CD4-positive, alpha-beta T cell (primary cell): ENCODE measurements at regions not wholly inside any gene's neighbourhood (a gene's known extent, or its start where the extent isn't known, plus 50 kb on each side); places are given as distances from the start of the nearest gene placed in this dataset.

Experiments used
- ATAC-seq: fragments of 200-7000 bp; cut with Tn5 transposase; one replicate; pipeline ENCODE4 v1.10.0; 2022; ENCODE audit warnings: mild to moderate bottlenecking; ENCODE audit not compliant: poor library complexity
- CTCF ChIA-PET: fragments of 350-600 bp; sonication (Branson Sonifier 250); formaldehyde crosslinking; loops from one replicate; lab custom pipeline; 2021; ENCODE audit warnings: antibody characterized with exemption, inconsistent platforms; lab: Charles Lee
- POLR2A ChIA-PET: fragments of 350-600 bp; sonication (Branson Sonifier 250); formaldehyde crosslinking; loops from one replicate; lab custom pipeline; 2021; ENCODE audit warnings: antibody characterized with exemption, inconsistent platforms; lab: Charles Lee
- DNase-seq, 14 experiments: peaks; one replicate each; pipeline ENCODE4 v3.0.0-alpha.2; 2013 to 2020; ENCODE audit warnings: mixed read lengths in 2 of 14
- H3K27ac ChIP-seq, 2 donors: one replicate each; pipeline versions ENCODE4 v1.5.1 to v1.7.0; 2013; ENCODE audit warnings: low read length in 2 of 2, low read depth in 1 of 2, mild to moderate bottlenecking in 1 of 2
- H3K27me3 ChIP-seq, 2 experiments: 1 replicate in 1 of 2; 2 replicates in 1 of 2; pipeline versions ENCODE4 v1.6.1 to v1.7.0; 2013; ENCODE audit warnings: low read length in 2 of 2, control low read depth in 1 of 2, mild to moderate bottlenecking in 1 of 2, moderate library complexity in 1 of 2; ENCODE audit not compliant: insufficient read depth in 2 of 2, control insufficient read depth in 1 of 2
- H3K36me3 ChIP-seq: one replicate; pipeline ENCODE4 v1.6.1; 2013; ENCODE audit warnings: low read length, control low read depth; ENCODE audit not compliant: insufficient read depth
- H3K4me1 ChIP-seq: one replicate; pipeline ENCODE4 v1.6.1; 2013; ENCODE audit warnings: low read length, control low read depth; ENCODE audit not compliant: insufficient read depth
- H3K4me3 ChIP-seq: one replicate; pipeline ENCODE4 v1.5.1; 2013; ENCODE audit warnings: mild to moderate bottlenecking, low read length, moderate library complexity
- H3K9me3 ChIP-seq, 2 experiments: 1 replicate in 1 of 2; 2 replicates in 1 of 2; pipeline versions ENCODE4 v1.6.1 to v1.7.0; 2013; ENCODE audit warnings: low read length in 2 of 2, mild to moderate bottlenecking in 2 of 2, control low read depth in 1 of 2, moderate library complexity in 1 of 2; ENCODE audit not compliant: control insufficient read depth in 1 of 2, insufficient read depth in 1 of 2
- H3K27ac Mint-ChIP-seq: one replicate; pipeline ENCODE4 v1.8.0; 2020; ENCODE audit warnings: mixed read lengths
- H3K27me3 Mint-ChIP-seq: one replicate; pipeline ENCODE4 v1.8.0; 2021; ENCODE audit warnings: mixed read lengths
- H3K36me3 Mint-ChIP-seq: one replicate; pipeline ENCODE4 v1.8.0; 2021; ENCODE audit warnings: low read depth, mixed read lengths
- H3K4me1 Mint-ChIP-seq: one replicate; pipeline ENCODE4 v1.8.0; 2021; ENCODE audit warnings: low read depth, mixed read lengths
- H3K4me3 Mint-ChIP-seq: one replicate; pipeline ENCODE4 v1.8.0; 2020; ENCODE audit warnings: mild to moderate bottlenecking, mixed read lengths
- H3K9me3 Mint-ChIP-seq: one replicate; pipeline ENCODE4 v1.8.0; 2020; ENCODE audit warnings: mixed read lengths
- CTCF ChIP-seq: fragments of 200-600 bp; IDR thresholded peaks from one replicate; pipeline ENCODE4 v1.8.0; 2022; ENCODE audit warnings: antibody characterized with exemption, mild to moderate bottlenecking
- intact Hi-C, 2 experiments: fragments of 100-400 bp; cut with DNase I in 1 of 2; cut with micrococcal nuclease in 1 of 2; formaldehyde crosslinking; loops; one replicate each; pipeline versions ENCODE4 v1.15.1 to v1.9.0; 2023 to 2025; cut with DNase I, micrococcal nuclease

- no peaks in the 10 kb centered on the region for H3K27me3 Mint-ChIP-seq
- Histone ChIP-seq H3K4me1 (no peaks in the 10 kb centered on the region), H3K9me3 (peaks cover 0 to 13% of the 10 kb centered on the region in 2 experiments), H3K36me3 (no peaks in the 10 kb centered on the region), H3K27ac (no peak overlapping the region), H3K4me3 (no peak overlapping the region), H3K27me3 (no peaks in the 10 kb centered on the region)
- TF ChIP-seq CTCF, result no peak
- H3K36me3 Mint-ChIP-seq, result no peaks in the 10 kb centered on the region
- no peak for ATAC-seq
- no peak for DNase-seq
- intact Hi-C loops, result no loop called here
- no peaks in the 10 kb centered on the region for H3K4me1 Mint-ChIP-seq
- POLR2A ChIA-PET, result no interaction called here
- no peak overlapping the region for H3K4me3 Mint-ChIP-seq
- H3K27ac Mint-ChIP-seq, result no peak overlapping the region
- H3K9me3 Mint-ChIP-seq, result no peaks in the 10 kb centered on the region
- CTCF ChIA-PET, result no interaction called here
Observed at GRCh38 chr18:64983497-64984238, 767.1 kb upstream of the CDH7 start.

GRCh38 chr18:64982414-64983055 lies 768.3 kb upstream of the CDH7 start:
- Histone ChIP-seq H3K4me3 (no peak overlapping the region), H3K27me3 (no peaks in the 10 kb centered on the region), H3K27ac (no peak overlapping the region), H3K9me3 (peaks cover 0 to 13% of the 10 kb centered on the region in 2 experiments), H3K4me1 (no peaks in the 10 kb centered on the region), H3K36me3 (no peaks in the 10 kb centered on the region)
- CTCF ChIA-PET, result no interaction called here
- no peak for DNase-seq
- ATAC-seq, result no peak
- no peak overlapping the region for H3K4me3 Mint-ChIP-seq
- H3K4me1 Mint-ChIP-seq, result no peaks in the 10 kb centered on the region
- no peak for TF ChIP-seq CTCF
- H3K36me3 Mint-ChIP-seq, result no peaks in the 10 kb centered on the region
- no peak overlapping the region for H3K27ac Mint-ChIP-seq
- POLR2A ChIA-PET, result no interaction called here
- intact Hi-C loops, result no loop called here
- H3K27me3 Mint-ChIP-seq, result no peaks in the 10 kb centered on the region
- no peaks in the 10 kb centered on the region for H3K9me3 Mint-ChIP-seq

- Histone ChIP-seq H3K9me3 (peaks cover 0 to 13% of the 10 kb centered on the region in 2 experiments), H3K27ac (no peak overlapping the region), H3K4me1 (no peaks in the 10 kb centered on the region), H3K36me3 (no peaks in the 10 kb centered on the region), H3K4me3 (no peak overlapping the region), H3K27me3 (no peaks in the 10 kb centered on the region)
- ChIA-PET CTCF (no interaction called here), POLR2A (no interaction called here)
- Mint-ChIP-seq H3K36me3 (no peaks in the 10 kb centered on the region), H3K4me3 (no peak overlapping the region), H3K4me1 (no peaks in the 10 kb centered on the region), H3K27ac (no peak overlapping the region), H3K9me3 (peaks cover 1% of the 10 kb centered on the region), H3K27me3 (no peaks in the 10 kb centered on the region)
- intact Hi-C loops, result no loop called here
- DNase-seq, result no peak
- ATAC-seq, result no peak
- TF ChIP-seq CTCF, result no peak
Observed at GRCh38 chr18:64981915-64982314, 768.9 kb upstream of the CDH7 start.
